Stimulated activated CD8-positive, alpha-beta memory T cell treated with anti-CD3 and anti-CD28 coated beads, Interleukin-15, amount 100 ng/mL, for 24 hours (primary cell): ENCODE measurements at regions not wholly inside any gene's neighbourhood (a gene's known extent, or its start where the extent isn't known, plus 50 kb on each side); places are given as distances from the start of the nearest gene placed in this dataset.
"Not testable (repeated sequence)": the region's sequence is repeated elsewhere in the genome, so short reads cannot be mapped to it uniquely, and the experiment has no call there.

Experiments used
- DNase-seq: peaks from one replicate; pipeline ENCODE4 v3.0.0-alpha.2; 2020; ENCODE audit warnings: low read depth

- DNase-seq = no peak
Measured at GRCh38 chr6:120496661-120497060, 837.6 kb downstream of the TBC1D32 start.

- no peak for DNase-seq
Measured at GRCh38 chr6:120493505-120493904, 840.8 kb downstream of the TBC1D32 start.

GRCh38 chr6:120489941-120490340 is 844.3 kb downstream of the TBC1D32 start:
- no peak for DNase-seq

- no peak for DNase-seq
Measured at GRCh38 chr6:120484146-120484545, 850.1 kb downstream of the TBC1D32 start.

GRCh38 chr6:120478650-120479049 is 855.6 kb downstream of the TBC1D32 start:
- DNase-seq = no peak

GRCh38 chr6:120473804-120474203 is 860.5 kb downstream of the TBC1D32 start:
- no peak for DNase-seq

GRCh38 chr6:120468486-120468885 is 865.8 kb downstream of the TBC1D32 start:
- no peak for DNase-seq

- DNase-seq = no peak
Measured at GRCh38 chr6:120451508-120451907, 882.8 kb downstream of the TBC1D32 start.

GRCh38 chr6:120447605-120448004 is 886.7 kb downstream of the TBC1D32 start:
- DNase-seq = no peak

GRCh38 chr6:120432840-120433239 is 901.4 kb downstream of the TBC1D32 start:
- DNase-seq = not testable (repeated sequence)

GRCh38 chr6:120431841-120432240 is 902.4 kb downstream of the TBC1D32 start:
- no peak for DNase-seq

GRCh38 chr6:120411394-120411793 is 922.9 kb downstream of the TBC1D32 start:
- DNase-seq = no peak

- DNase-seq = no peak
Measured at GRCh38 chr6:120410586-120410985, 923.7 kb downstream of the TBC1D32 start.

- no peak for DNase-seq
Measured at GRCh38 chr6:120407696-120408095, 926.6 kb downstream of the TBC1D32 start.

- no peak for DNase-seq
Measured at GRCh38 chr6:120405947-120406346, 928.3 kb downstream of the TBC1D32 start.

GRCh38 chr6:120395784-120396183 is 938.5 kb downstream of the TBC1D32 start:
- no peak for DNase-seq

- no peak for DNase-seq
Measured at GRCh38 chr6:120395330-120395729, 939.0 kb downstream of the TBC1D32 start.

- no peak for DNase-seq
Measured at GRCh38 chr6:120392941-120393340, 941.3 kb downstream of the TBC1D32 start.

GRCh38 chr6:120384671-120385070 is 949.6 kb downstream of the TBC1D32 start:
- DNase-seq = no peak

- no peak for DNase-seq
Measured at GRCh38 chr6:120383681-120384080, 950.6 kb downstream of the TBC1D32 start.

GRCh38 chr6:120378582-120379220 is 955.6 kb downstream of the TBC1D32 start:
- no peak for DNase-seq

- no peak for DNase-seq
Measured at GRCh38 chr6:120373185-120373584, 961.1 kb downstream of the TBC1D32 start.

- no peak for DNase-seq
Measured at GRCh38 chr6:120363429-120363828, 970.9 kb downstream of the TBC1D32 start.

GRCh38 chr6:120358535-120358934 is 975.7 kb downstream of the TBC1D32 start:
- DNase-seq = not testable (repeated sequence)
